Sigmoid colon (tissue), 6 donors: ENCODE measurements at regions not wholly inside any gene's neighbourhood (a gene's known extent, or its start where the extent isn't known, plus 50 kb on each side); places are given as distances from the start of the nearest gene placed in this dataset.

ENCODE experiments used
- DNase-seq: peaks from one replicate; pipeline ENCODE4 v3.0.0-alpha.2; 2019
- H3K27ac ChIP-seq, 4 donors: fragments of 200-600 bp; sonication (generic); one replicate each; pipeline ENCODE4 v1.5.1; 2016 to 2019; ENCODE audit warnings: mild to moderate bottlenecking in 1 of 4
- H3K27me3 ChIP-seq, 3 donors: fragments of 200-600 bp; sonication (generic); one replicate each; pipeline ENCODE4 v1.5.1; 2019; ENCODE audit warnings: mild to moderate bottlenecking in 1 of 3
- H3K36me3 ChIP-seq, 4 donors: fragments of 200-600 bp; sonication (generic); one replicate each; pipeline ENCODE4 v1.5.1; 2016 to 2019
- H3K4me1 ChIP-seq, 4 donors: fragments of 200-600 bp; sonication (generic); one replicate each; pipeline ENCODE4 v1.5.1; 2017 to 2019
- H3K4me3 ChIP-seq, 4 donors: fragments of 200-600 bp; sonication (generic); one replicate each; pipeline ENCODE4 v1.5.1; 2017 to 2019; ENCODE audit warnings: mild to moderate bottlenecking in 2 of 4, moderate library complexity in 1 of 4
- H3K9me3 ChIP-seq, 4 donors: fragments of 200-600 bp in 3 of 4; sonication (generic) in 3 of 4; one replicate each; pipeline versions ENCODE4 v1.5.1 to v1.6.1; 2013 to 2019
- EP300 ChIP-seq, 4 donors: sonication (generic); formaldehyde crosslinking; IDR thresholded peaks; one replicate each; pipeline ENCODE4 v1.6.1; 2017; ENCODE audit warnings: antibody characterized with exemption in 4 of 4
- POLR2A ChIP-seq, 2 donors: fragments of 450-650 bp; IDR thresholded peaks; one replicate each; pipeline ENCODE4 v1.6.1; 2016; ENCODE audit warnings: antibody characterized with exemption in 2 of 2, mild to moderate bottlenecking in 2 of 2, moderate library complexity in 2 of 2
- POLR2AphosphoS5 ChIP-seq, 4 donors: sonication (generic); formaldehyde crosslinking; IDR thresholded peaks; one replicate each; pipeline ENCODE4 v1.6.1; 2017; ENCODE audit warnings: antibody characterized with exemption in 4 of 4
- WGBS, 2 donors: extraction: QIAGEN DNeasy Blood & Tissue Kit; methylation state at CpG; one replicate each; pipeline ENCODE4 v1.1.7; 2013; 5-methylcytosine and 5-hydroxymethylcytosine counted together
- intact Hi-C: fragments of 100-400 bp; cut with DNase I; formaldehyde crosslinking; loops from one replicate; pipeline ENCODE4 v1.15.1; 2023
- TF ChIP-seq, protein P1 (sequence below), 4 experiments: fragments of 450-650 bp in 3 of 4; fragments of 200-600 bp in 1 of 4; IDR thresholded peaks; one replicate each; pipeline ENCODE4 v1.5.1; 2016 to 2019; ENCODE audit warnings: antibody characterized with exemption in 4 of 4, mild to moderate bottlenecking in 3 of 4, moderate library complexity in 2 of 4
- donor health status: healthy with polysubstance abuse.
- donor health status: healthy.

GRCh38 chr5:68730979-68731654, 362.7 kb upstream of the SLC30A5 start:
- Histone ChIP-seq H3K36me3 (no peaks in the 10 kb centered on the region), H3K4me1 (peaks cover 0 to 16% (median 12%) of the 10 kb centered on the region in 4 donors), H3K9me3 (no peaks in the 10 kb centered on the region), H3K27me3 (no peaks in the 10 kb centered on the region), H3K4me3 (no peak overlapping the region), H3K27ac (peak overlapping the region in 2 of 4 donors; percentile 43 to 76)
- TF ChIP-seq EP300 (IDR thresholded peaks at IDR 0.05) (no peak), POLR2AphosphoS5 (IDR thresholded peaks at IDR 0.05) (no peak), POLR2A (IDR thresholded peaks at IDR 0.05) (no peak)
- TF ChIP-seq, protein P1, sequence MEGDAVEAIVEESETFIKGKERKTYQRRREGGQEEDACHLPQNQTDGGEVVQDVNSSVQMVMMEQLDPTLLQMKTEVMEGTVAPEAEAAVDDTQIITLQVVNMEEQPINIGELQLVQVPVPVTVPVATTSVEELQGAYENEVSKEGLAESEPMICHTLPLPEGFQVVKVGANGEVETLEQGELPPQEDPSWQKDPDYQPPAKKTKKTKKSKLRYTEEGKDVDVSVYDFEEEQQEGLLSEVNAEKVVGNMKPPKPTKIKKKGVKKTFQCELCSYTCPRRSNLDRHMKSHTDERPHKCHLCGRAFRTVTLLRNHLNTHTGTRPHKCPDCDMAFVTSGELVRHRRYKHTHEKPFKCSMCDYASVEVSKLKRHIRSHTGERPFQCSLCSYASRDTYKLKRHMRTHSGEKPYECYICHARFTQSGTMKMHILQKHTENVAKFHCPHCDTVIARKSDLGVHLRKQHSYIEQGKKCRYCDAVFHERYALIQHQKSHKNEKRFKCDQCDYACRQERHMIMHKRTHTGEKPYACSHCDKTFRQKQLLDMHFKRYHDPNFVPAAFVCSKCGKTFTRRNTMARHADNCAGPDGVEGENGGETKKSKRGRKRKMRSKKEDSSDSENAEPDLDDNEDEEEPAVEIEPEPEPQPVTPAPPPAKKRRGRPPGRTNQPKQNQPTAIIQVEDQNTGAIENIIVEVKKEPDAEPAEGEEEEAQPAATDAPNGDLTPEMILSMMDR (IDR thresholded peaks at IDR 0.05): no peak
- WGBS, 2 donors: 89% methylated on average over 3 of the region's 3 CpGs
- intact Hi-C loops: no loop called here
- DNase-seq: no peak

DNA sequence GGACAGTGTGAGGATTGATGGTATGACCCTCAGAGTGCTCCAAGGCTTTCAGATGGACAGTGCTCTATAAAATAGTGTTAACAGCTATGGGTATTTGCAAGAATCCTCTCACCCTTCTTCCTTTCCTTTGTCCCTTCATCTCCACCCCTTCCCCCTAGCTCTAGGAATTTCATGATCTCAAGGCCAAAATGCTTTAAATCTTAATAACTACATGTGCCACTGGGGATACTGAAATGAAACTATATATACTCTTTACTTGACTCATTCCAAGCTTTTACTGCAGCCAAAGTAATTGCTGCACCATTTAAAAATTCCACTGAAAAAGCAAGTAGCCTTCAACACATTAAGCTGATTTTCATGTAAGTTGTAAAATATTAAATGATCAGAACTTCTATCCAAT, 361.6 kb upstream of the SLC30A5 start:
- Histone ChIP-seq H3K27ac (no peak overlapping the region), H3K9me3 (no peaks in the 10 kb centered on the region), H3K27me3 (no peaks in the 10 kb centered on the region), H3K36me3 (no peaks in the 10 kb centered on the region), H3K4me3 (no peak overlapping the region), H3K4me1 (peaks cover 0 to 16% (median 12%) of the 10 kb centered on the region in 4 donors)
- DNase-seq: no peak
- intact Hi-C loops: no loop called here
- TF ChIP-seq POLR2A (IDR thresholded peaks at IDR 0.05): no peak
- TF ChIP-seq, protein P1 (IDR thresholded peaks at IDR 0.05): no peak
- TF ChIP-seq POLR2AphosphoS5 (IDR thresholded peaks at IDR 0.05): no peak
- no peak for TF ChIP-seq EP300 (IDR thresholded peaks at IDR 0.05)

DNA sequence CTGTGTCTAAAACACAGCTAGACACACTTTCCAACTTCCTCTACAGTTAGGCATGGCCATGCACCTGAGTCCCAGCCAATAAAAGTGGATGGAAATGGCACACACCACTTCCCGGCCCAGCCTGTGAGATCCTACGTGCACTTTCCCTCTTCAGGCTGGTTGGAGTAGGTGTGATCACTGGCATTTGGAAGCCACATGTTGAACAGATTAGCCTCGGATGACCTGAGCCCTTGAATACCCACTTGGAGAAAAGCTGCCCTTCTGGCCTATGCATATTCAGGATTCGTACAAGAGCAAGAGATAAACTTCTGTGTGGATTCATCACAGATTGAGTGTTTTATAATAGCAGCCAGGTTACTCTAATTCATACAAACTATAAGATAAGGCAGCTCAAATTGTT, 359.0 kb upstream of the SLC30A5 start:
- H3K9me3 ChIP-seq: no peaks in the 10 kb centered on the region
- no peak for TF ChIP-seq POLR2A (IDR thresholded peaks at IDR 0.05)
- TF ChIP-seq POLR2AphosphoS5 (IDR thresholded peaks at IDR 0.05): no peak
- TF ChIP-seq, protein P1 (IDR thresholded peaks at IDR 0.05): no peak
- no peak for TF ChIP-seq EP300 (IDR thresholded peaks at IDR 0.05)
- WGBS, 2 donors: 90% methylated on average over 4 of the region's 4 CpGs
- intact Hi-C loops: no loop called here
- no peaks in the 10 kb centered on the region for H3K36me3 ChIP-seq
- H3K27me3 ChIP-seq: no peaks in the 10 kb centered on the region
- no peak for DNase-seq
- peaks cover 0 to 16% (median 12%) of the 10 kb centered on the region in 4 donors for H3K4me1 ChIP-seq
- no peak overlapping the region for H3K4me3 ChIP-seq
- no peak overlapping the region for H3K27ac ChIP-seq

- TF ChIP-seq, protein P1 (IDR thresholded peaks at IDR 0.05): no peak
- TF ChIP-seq EP300 (IDR thresholded peaks at IDR 0.05) (no peak), POLR2AphosphoS5 (IDR thresholded peaks at IDR 0.05) (no peak), POLR2A (IDR thresholded peaks at IDR 0.05) (no peak)
- intact Hi-C loops: no loop called here
- H3K4me3 ChIP-seq: no peak overlapping the region
- no peak overlapping the region for H3K27ac ChIP-seq
- H3K9me3 ChIP-seq: no peaks in the 10 kb centered on the region
- no peaks in the 10 kb centered on the region for H3K4me1 ChIP-seq
- DNase-seq: no peak
- H3K27me3 ChIP-seq: no peaks in the 10 kb centered on the region
- WGBS, 2 donors: 94 to 95% methylated on average over 9 of the region's 9 CpGs
- no peaks in the 10 kb centered on the region for H3K36me3 ChIP-seq
These were observed 355.6 kb upstream of the SLC30A5 start for GRCh38 chr5:68738236-68738635.

GRCh38 chr5:68738841-68739240, 355.0 kb upstream of the SLC30A5 start:
- H3K36me3 ChIP-seq: no peaks in the 10 kb centered on the region
- H3K27me3 ChIP-seq: no peaks in the 10 kb centered on the region
- intact Hi-C loops: no loop called here
- no peak overlapping the region for H3K27ac ChIP-seq
- H3K9me3 ChIP-seq: no peaks in the 10 kb centered on the region
- 94 to 95% methylated on average over 4 of the region's 4 CpGs for WGBS, 2 donors
- no peaks in the 10 kb centered on the region for H3K4me1 ChIP-seq
- H3K4me3 ChIP-seq: no peak overlapping the region
- TF ChIP-seq, protein P1 (IDR thresholded peaks at IDR 0.05): no peak
- TF ChIP-seq POLR2AphosphoS5 (IDR thresholded peaks at IDR 0.05) (no peak), POLR2A (IDR thresholded peaks at IDR 0.05) (no peak), EP300 (IDR thresholded peaks at IDR 0.05) (no peak)
- DNase-seq: no peak
